B cell (primary cell): ENCODE measurements at regions not wholly inside any gene's neighbourhood (a gene's known extent, or its start where the extent isn't known, plus 50 kb on each side); places are given as distances from the start of the nearest gene placed in this dataset.

Experiments used
- ATAC-seq: fragments of 200-7000 bp; cut with Tn5 transposase; one replicate; pipeline ENCODE4 v1.10.0; 2021; ENCODE audit warnings: low read depth, mild to moderate bottlenecking, moderate number of reproducible peaks, moderate library complexity
- CTCF ChIA-PET: fragments of 350-600 bp; sonication (Branson Sonifier 250); formaldehyde crosslinking; loops from one replicate; lab custom pipeline; 2021; ENCODE audit warnings: antibody characterized with exemption, inconsistent platforms; lab: Charles Lee
- POLR2A ChIA-PET: fragments of 350-600 bp; sonication (Branson Sonifier 250); formaldehyde crosslinking; loops from one replicate; lab custom pipeline; 2021; ENCODE audit warnings: antibody characterized with exemption; lab: Charles Lee
- DNase-seq: peaks from one replicate; pipeline ENCODE4 v3.0.0; 2013
- H2AFZ ChIP-seq: 2 replicates; pipeline ENCODE4 v1.6.1; 2012; ENCODE audit warnings: mild to moderate bottlenecking, low read depth, low read length; ENCODE audit not compliant: insufficient read depth, poor library complexity, severe bottlenecking
- H3K27ac ChIP-seq, 2 donors: 1 replicate in 1 of 2; 2 replicates in 1 of 2; pipeline ENCODE4 v1.5.1; 2012 to 2013; ENCODE audit warnings: low read length in 2 of 2, mild to moderate bottlenecking in 2 of 2, moderate library complexity in 1 of 2
- H3K27me3 ChIP-seq, 4 experiments: fragments of 200-600 bp in 1 of 4; sonication (generic) in 1 of 4; replicated peaks in 1 of 4; 1 replicate in 2 of 4; 2 replicates in 2 of 4; pipeline versions ENCODE4 v1.6.1 to v1.7.0; 2013 to 2016; ENCODE audit warnings: low read length in 3 of 4, mild to moderate bottlenecking in 2 of 4, mixed read lengths in 1 of 4, moderate library complexity in 1 of 4; ENCODE audit not compliant: insufficient read depth in 4 of 4, control insufficient read depth in 3 of 4; ENCODE audit errors: control extremely low read depth in 1 of 4
- H3K36me3 ChIP-seq, 2 experiments: replicated peaks in 1 of 2; 1 replicate in 1 of 2; 2 replicates in 1 of 2; pipeline versions ENCODE4 v1.6.1 to v1.7.1; 2013; ENCODE audit warnings: low read length in 1 of 2; ENCODE audit not compliant: insufficient read depth in 2 of 2, control insufficient read depth in 1 of 2; ENCODE audit errors: control extremely low read depth in 1 of 2, extremely low read depth in 1 of 2
- H3K4me1 ChIP-seq, 2 donors: fragments of 200-600 bp in 1 of 2; sonication (generic) in 1 of 2; 1 replicate in 1 of 2; 2 replicates in 1 of 2; pipeline versions ENCODE4 v1.5.1 to v1.6.1; 2013 to 2017; ENCODE audit warnings: low read length in 2 of 2; ENCODE audit not compliant: control insufficient read depth in 2 of 2, insufficient read depth in 2 of 2
- H3K4me2 ChIP-seq: replicated peaks from 2 replicates; pipeline ENCODE3; 2012; ENCODE audit warnings: mild to moderate bottlenecking, low read depth, low read length; ENCODE audit not compliant: poor library complexity, severe bottlenecking
- H3K4me3 ChIP-seq, 5 experiments: fragments of 200-600 bp in 1 of 5; sonication (generic) in 1 of 5; 1 replicate in 3 of 5; 2 replicates in 2 of 5; pipeline versions ENCODE4 v1.5.1 to v1.7.0; 2011 to 2016; ENCODE audit warnings: low read length in 4 of 5, mild to moderate bottlenecking in 4 of 5, low read depth in 2 of 5, control low read depth in 1 of 5, moderate library complexity in 1 of 5; ENCODE audit not compliant: insufficient read depth in 1 of 5; ENCODE audit errors: control extremely low read depth in 1 of 5, extremely low read depth in 1 of 5
- H3K79me2 ChIP-seq: fragments of 200-600 bp; sonication (generic); one replicate; pipeline ENCODE4 v1.6.0; 2016; ENCODE audit warnings: low read length; ENCODE audit not compliant: control insufficient read depth, insufficient read depth
- H3K9ac ChIP-seq: fragments of 200-600 bp; sonication (generic); 2 replicates; pipeline ENCODE4 v1.6.1; 2017; ENCODE audit warnings: mild to moderate bottlenecking, low read length, moderate library complexity
- H3K9me3 ChIP-seq, 3 donors: one replicate each; pipeline versions ENCODE4 v1.6.1 to v1.7.1; 2013; ENCODE audit warnings: low read length in 2 of 3; ENCODE audit not compliant: control insufficient read depth in 2 of 3, insufficient read depth in 1 of 3; ENCODE audit errors: control extremely low read depth in 1 of 3
- H4K20me1 ChIP-seq: 2 replicates; pipeline ENCODE4 v1.6.0; 2012; ENCODE audit warnings: mild to moderate bottlenecking, low read length; ENCODE audit not compliant: insufficient read depth, control insufficient read depth, poor library complexity, severe bottlenecking
- H3K27ac Mint-ChIP-seq: one replicate; pipeline ENCODE4 v1.8.0; 2021; ENCODE audit warnings: mixed read lengths
- H3K27me3 Mint-ChIP-seq: one replicate; pipeline ENCODE4 v1.8.0; 2021; ENCODE audit warnings: mixed read lengths
- H3K4me1 Mint-ChIP-seq: one replicate; pipeline ENCODE4 v1.8.0; 2021; ENCODE audit warnings: mixed read lengths
- H3K4me3 Mint-ChIP-seq: one replicate; pipeline ENCODE4 v1.8.0; 2021; ENCODE audit warnings: mixed read lengths
- H3K9me3 Mint-ChIP-seq: one replicate; pipeline ENCODE4 v1.8.0; 2022; ENCODE audit warnings: mixed read lengths; ENCODE audit not compliant: insufficient read depth
- CTCF ChIP-seq: fragments of 200-600 bp; IDR thresholded peaks from one replicate; pipeline ENCODE4 v1.8.0; 2022; ENCODE audit warnings: antibody characterized with exemption, mild to moderate bottlenecking
- EZH2 ChIP-seq: IDR thresholded peaks from 2 replicates; pipeline ENCODE4 v1.6.1; 2012; ENCODE audit warnings: borderline replicate concordance, low read depth, mild to moderate bottlenecking, moderate library complexity, low read length; ENCODE audit not compliant: insufficient read depth, poor library complexity, severe bottlenecking
- WGBS: methylation state at CpG from one replicate; pipeline ENCODE4 v1.1.5; 2013; ENCODE audit warnings: missing lambda C conversion rate; ENCODE audit not compliant: insufficient coverage; 5-methylcytosine and 5-hydroxymethylcytosine counted together
- intact Hi-C: fragments of 100-400 bp; cut with micrococcal nuclease; formaldehyde crosslinking; loops from one replicate; pipeline ENCODE4 v1.10.0; 2022

- no peak for ATAC-seq
These were observed 485.4 kb upstream of the LRRC7 start for GRCh38 chr1:69082312-69082711.

GRCh38 chr1:69086148-69086547, 481.6 kb upstream of the LRRC7 start:
- no peak overlapping the region for H3K27ac ChIP-seq
- H2AFZ ChIP-seq = no peak overlapping the region
- no peaks in the 10 kb centered on the region for H4K20me1 ChIP-seq
- CTCF ChIA-PET = no interaction called here
- DNase-seq (no peak), ATAC-seq (no peak)
- H3K4me3 ChIP-seq = no peak overlapping the region
- Mint-ChIP-seq H3K27ac (no peak overlapping the region), H3K4me1 (no peaks in the 10 kb centered on the region), H3K27me3 (no peaks in the 10 kb centered on the region), H3K9me3 (peaks cover 8% of the 10 kb centered on the region), H3K4me3 (no peak overlapping the region)
- no peak overlapping the region for H3K4me2 ChIP-seq
- H3K36me3 ChIP-seq = no peaks in the 10 kb centered on the region
- TF ChIP-seq CTCF (no peak), EZH2 (no peak)
- POLR2A ChIA-PET = no interaction called here
- intact Hi-C loops = no loop called here
- no peaks in the 10 kb centered on the region for H3K27me3 ChIP-seq
- H3K9me3 ChIP-seq = peaks cover 0 to 3% (median under 1%) of the 10 kb centered on the region in 3 donors
- no peak overlapping the region for H3K9ac ChIP-seq
- no peaks in the 10 kb centered on the region for H3K4me1 ChIP-seq
- no peaks in the 10 kb centered on the region for H3K79me2 ChIP-seq

More at GRCh38 chr1:69082312-69082711, 485.4 kb upstream of the LRRC7 start:
- DNase-seq = no peak
- no peaks in the 10 kb centered on the region for H3K27me3 ChIP-seq
- ChIA-PET CTCF (no interaction called here), POLR2A (no interaction called here)
- H3K36me3 ChIP-seq = no peaks in the 10 kb centered on the region
- 89% methylated on average over 1 of the region's 4 CpGs for whole genome bisulfite sequencing
- intact Hi-C loops = no loop called here
- no peaks in the 10 kb centered on the region for H3K27me3 Mint-ChIP-seq
- no peaks in the 10 kb centered on the region for H3K79me2 ChIP-seq
- H3K9ac ChIP-seq = no peak overlapping the region
- no peak for TF ChIP-seq EZH2
- no peak for TF ChIP-seq CTCF
- H3K4me3 ChIP-seq = no peak overlapping the region
- H3K4me1 Mint-ChIP-seq = no peaks in the 10 kb centered on the region
- H3K4me2 ChIP-seq = no peak overlapping the region
- H3K9me3 ChIP-seq = no peaks in the 10 kb centered on the region
- no peak overlapping the region for H3K27ac Mint-ChIP-seq
- H3K27ac ChIP-seq = no peak overlapping the region
- no peak overlapping the region for H2AFZ ChIP-seq
- H4K20me1 ChIP-seq = no peaks in the 10 kb centered on the region
- H3K9me3 Mint-ChIP-seq = peaks cover 4% of the 10 kb centered on the region
- no peaks in the 10 kb centered on the region for H3K4me1 ChIP-seq
- H3K4me3 Mint-ChIP-seq = no peak overlapping the region
